Natural killer cell (primary cell): ENCODE measurements at regions not wholly inside any gene's neighbourhood (a gene's known extent, or its start where the extent isn't known, plus 50 kb on each side); places are given as distances from the start of the nearest gene placed in this dataset.
A peak's percentile ranks its signal among the peaks of the same experiment; 100 is the strongest.

ENCODE experiments used
- ATAC-seq, 3 donors: fragments of 150-1000 bp in 2 of 3; fragments of 200-7000 bp in 1 of 3; cut with Tn5 transposase; 1 replicate in 1 of 3; 2 replicates in 2 of 3; pipeline ENCODE4 v1.10.0; 2021; ENCODE audit warnings: mild to moderate bottlenecking in 2 of 3, moderate library complexity in 2 of 3
- DNase-seq, 2 donors: peaks; one replicate each; pipeline versions ENCODE4 v3.0.0 to v3.0.0-alpha.2; 2013 to 2021; ENCODE audit warnings: mixed read lengths in 1 of 2
- H3K27ac ChIP-seq: one replicate; pipeline ENCODE4 v1.5.1; 2013; ENCODE audit warnings: mild to moderate bottlenecking, low read length
- H3K27me3 ChIP-seq: one replicate; pipeline ENCODE4 v1.6.1; 2013; ENCODE audit warnings: low read length; ENCODE audit not compliant: control insufficient read depth, insufficient read depth
- H3K36me3 ChIP-seq: one replicate; pipeline ENCODE4 v1.6.1; 2013; ENCODE audit warnings: low read length; ENCODE audit not compliant: control insufficient read depth, insufficient read depth
- H3K4me1 ChIP-seq: one replicate; pipeline ENCODE4 v1.6.1; 2013; ENCODE audit warnings: low read length; ENCODE audit not compliant: control insufficient read depth, insufficient read depth
- H3K4me3 ChIP-seq: one replicate; pipeline ENCODE4 v1.5.1; 2013; ENCODE audit warnings: low read length
- H3K9me3 ChIP-seq: one replicate; pipeline ENCODE4 v1.6.1; 2013; ENCODE audit warnings: low read length; ENCODE audit not compliant: control insufficient read depth, insufficient read depth
- H3K27ac Mint-ChIP-seq, 2 donors: one replicate each; pipeline ENCODE4 v1.8.0; 2022; ENCODE audit warnings: mild to moderate bottlenecking in 2 of 2, mixed read lengths in 2 of 2, moderate library complexity in 1 of 2
- H3K27me3 Mint-ChIP-seq, 2 donors: one replicate each; pipeline ENCODE4 v1.8.0; 2022; ENCODE audit warnings: low read depth in 2 of 2, mixed read lengths in 2 of 2
- H3K36me3 Mint-ChIP-seq: one replicate; pipeline ENCODE4 v1.8.0; 2022; ENCODE audit warnings: mixed read lengths
- H3K4me1 Mint-ChIP-seq, 2 donors: one replicate each; pipeline ENCODE4 v1.8.0; 2022; ENCODE audit warnings: mixed read lengths in 2 of 2
- H3K4me3 Mint-ChIP-seq: one replicate; pipeline ENCODE4 v1.8.0; 2022; ENCODE audit warnings: mild to moderate bottlenecking, moderate library complexity, mixed read lengths
- H3K9me3 Mint-ChIP-seq, 2 donors: one replicate each; pipeline ENCODE4 v1.8.0; 2022; ENCODE audit warnings: mixed read lengths in 2 of 2
- CTCF ChIP-seq: fragments of 200-600 bp; IDR thresholded peaks from one replicate; pipeline ENCODE4 v1.8.0; 2022; ENCODE audit warnings: antibody characterized with exemption
- WGBS: methylation state at CpG from one replicate; pipeline ENCODE4 v1.1.7; 2013; ENCODE audit warnings: missing lambda C conversion rate; ENCODE audit not compliant: insufficient coverage; 5-methylcytosine and 5-hydroxymethylcytosine counted together
- intact Hi-C: fragments of 100-400 bp; cut with micrococcal nuclease; formaldehyde crosslinking; loops from one replicate; pipeline ENCODE4 v1.14.2; 2022

DNA sequence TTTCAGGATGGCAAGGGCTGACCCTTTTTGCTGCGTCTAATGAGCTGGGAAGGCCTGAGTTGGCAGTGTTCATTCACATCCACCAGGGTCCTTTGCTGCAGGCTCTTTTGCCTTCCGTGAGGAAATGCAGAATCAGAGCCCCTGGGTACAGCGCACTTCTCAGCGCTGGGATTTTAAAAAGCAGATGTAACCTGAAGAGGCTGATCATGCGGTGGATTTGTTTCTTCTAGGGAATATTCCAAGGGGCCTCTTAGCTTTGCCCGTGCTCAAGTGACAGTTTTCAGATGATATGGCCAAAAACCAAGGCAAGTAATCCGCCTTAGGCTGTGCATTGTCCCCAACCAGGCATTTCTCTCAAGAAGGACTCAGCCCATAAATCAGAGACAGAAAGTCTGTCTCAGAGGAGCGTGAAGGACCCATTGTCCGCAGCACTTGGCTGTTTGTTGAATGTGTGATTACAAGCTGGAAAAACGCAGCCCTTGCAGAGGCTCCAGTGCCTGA is 237.6 kb downstream of the PTPRC start:
- no peak for ATAC-seq
- H3K27me3 ChIP-seq: no peaks in the 10 kb centered on the region
- H3K36me3 ChIP-seq: peaks cover 3% of the 10 kb centered on the region
- H3K9me3 ChIP-seq: no peaks in the 10 kb centered on the region
- H3K27ac ChIP-seq: no peak overlapping the region
- no peaks in the 10 kb centered on the region for H3K4me1 ChIP-seq
- Mint-ChIP-seq H3K9me3 (peaks cover 0 to 2% of the 10 kb centered on the region in 2 donors), H3K27me3 (no peaks in the 10 kb centered on the region), H3K4me3 (no peak overlapping the region), H3K36me3 (peaks cover 8% of the 10 kb centered on the region), H3K4me1 (peaks cover 45 to 54% of the 10 kb centered on the region in 2 donors), H3K27ac (no peak overlapping the region)
- no peak for TF ChIP-seq CTCF
- no peak overlapping the region for H3K4me3 ChIP-seq
- no peak for DNase-seq
- 96% methylated on average over 10 of the region's 10 CpGs for WGBS
- intact Hi-C loops: no loop called here

GRCh38 chr1:198878566-198878965 is 239.7 kb downstream of the PTPRC start:
- intact Hi-C loops: no loop called here
- Histone ChIP-seq H3K27ac (no peak overlapping the region), H3K9me3 (no peaks in the 10 kb centered on the region), H3K36me3 (peaks cover 3% of the 10 kb centered on the region), H3K4me3 (no peak overlapping the region), H3K4me1 (no peaks in the 10 kb centered on the region), H3K27me3 (no peaks in the 10 kb centered on the region)
- DNase-seq (no peak), ATAC-seq (no peak)
- peaks cover 42 to 48% of the 10 kb centered on the region in 2 donors for H3K4me1 Mint-ChIP-seq
- peak overlapping the region in 1 of 2 donors; percentile 2 for H3K27ac Mint-ChIP-seq
- H3K27me3 Mint-ChIP-seq: no peaks in the 10 kb centered on the region
- H3K36me3 Mint-ChIP-seq: peaks cover 8% of the 10 kb centered on the region
- H3K9me3 Mint-ChIP-seq: peaks cover 0 to 1% of the 10 kb centered on the region in 2 donors
- no peak overlapping the region for H3K4me3 Mint-ChIP-seq
- TF ChIP-seq CTCF: no peak
- 97% methylated on average over 2 of the region's 2 CpGs for WGBS

DNA sequence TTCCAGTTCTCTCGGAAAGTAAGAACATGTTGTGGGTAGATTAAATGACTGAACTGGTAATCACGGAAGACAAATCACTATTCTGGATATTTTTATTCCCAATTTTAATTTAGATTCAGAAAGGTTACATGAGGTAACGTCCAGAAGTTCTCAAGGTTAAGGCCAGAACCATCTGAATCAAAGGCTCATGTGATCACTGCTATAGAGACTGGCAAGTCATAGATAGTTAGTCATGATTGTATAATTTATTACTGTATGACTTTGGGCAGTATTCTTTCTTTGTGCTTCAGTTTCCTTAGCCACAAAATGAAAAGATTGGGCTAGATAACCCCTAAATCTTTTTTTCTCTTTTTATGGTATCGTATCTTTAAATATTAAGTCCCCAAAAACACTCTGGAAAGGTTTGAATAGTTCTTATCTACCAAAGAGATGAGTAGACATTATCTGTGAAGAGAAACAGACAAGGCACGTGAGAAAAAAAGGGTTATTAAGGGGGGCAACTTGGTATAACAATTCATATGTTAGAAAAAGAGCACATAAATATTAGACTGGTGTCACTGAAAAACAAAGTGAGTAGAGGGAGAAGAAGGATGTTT is 241.0 kb downstream of the PTPRC start:
- H3K27ac ChIP-seq: no peak overlapping the region
- WGBS: 75% methylated on average over 3 of the region's 5 CpGs
- peak overlapping the region; percentile 56 to 57 for H3K27ac Mint-ChIP-seq
- H3K4me3 Mint-ChIP-seq: no peak overlapping the region
- no peaks in the 10 kb centered on the region for H3K27me3 ChIP-seq
- no peak for TF ChIP-seq CTCF
- peaks cover 37 to 41% of the 10 kb centered on the region in 2 donors for H3K4me1 Mint-ChIP-seq
- no peak overlapping the region for H3K4me3 ChIP-seq
- ATAC-seq (no peak), DNase-seq (no peak)
- no peaks in the 10 kb centered on the region for H3K4me1 ChIP-seq
- no peaks in the 10 kb centered on the region for H3K9me3 Mint-ChIP-seq
- H3K36me3 Mint-ChIP-seq: peaks cover 8% of the 10 kb centered on the region
- H3K36me3 ChIP-seq: peaks cover 6% of the 10 kb centered on the region
- no peaks in the 10 kb centered on the region for H3K9me3 ChIP-seq
- intact Hi-C loops: loop anchor here (10.0 kb wide), 1 partner anchor 55 kb away; no protein-coding TSS in a partner anchor
- H3K27me3 Mint-ChIP-seq: no peaks in the 10 kb centered on the region

DNA sequence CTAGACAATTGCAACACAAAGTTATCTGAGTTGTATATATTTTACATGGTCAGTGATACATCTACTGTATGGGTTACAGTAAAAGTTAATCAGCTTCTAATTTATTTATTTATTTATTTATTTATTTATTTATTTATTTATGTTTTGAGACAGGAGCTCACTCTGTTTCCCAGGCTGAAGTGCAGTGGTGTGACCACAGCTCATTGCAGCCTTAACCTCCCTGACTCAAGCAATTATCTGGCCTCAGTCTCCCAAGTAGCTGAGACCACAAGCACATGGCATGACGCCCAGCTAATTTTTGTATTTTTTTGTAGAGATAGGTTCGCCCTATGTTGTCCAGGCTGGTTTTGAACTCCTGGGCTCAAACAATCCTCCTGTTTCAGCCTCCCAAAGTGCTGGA is 241.6 kb downstream of the PTPRC start:
- Histone ChIP-seq H3K36me3 (peaks cover 6% of the 10 kb centered on the region), H3K27me3 (no peaks in the 10 kb centered on the region), H3K27ac (no peak overlapping the region), H3K4me3 (no peak overlapping the region), H3K9me3 (no peaks in the 10 kb centered on the region), H3K4me1 (no peaks in the 10 kb centered on the region)
- H3K36me3 Mint-ChIP-seq: peaks cover 8% of the 10 kb centered on the region
- no peak for TF ChIP-seq CTCF
- no peak for DNase-seq
- H3K27ac Mint-ChIP-seq: peak overlapping the region in 1 of 2 donors; percentile 64
- no peak for ATAC-seq
- intact Hi-C loops: loop anchor here (10.0 kb wide), 1 partner anchor 54 kb away; no protein-coding TSS in a partner anchor
- peaks cover 32 to 43% of the 10 kb centered on the region in 2 donors for H3K4me1 Mint-ChIP-seq
- no peak overlapping the region for H3K4me3 Mint-ChIP-seq
- 96% methylated on average over 2 of the region's 2 CpGs for WGBS
- H3K9me3 Mint-ChIP-seq: no peaks in the 10 kb centered on the region
- no peaks in the 10 kb centered on the region for H3K27me3 Mint-ChIP-seq
